ENCODE measurements at regions not wholly inside any gene's neighbourhood (a gene's known extent, or its start where the extent isn't known, plus 50 kb on each side); places are given as distances from the start of the nearest gene placed in this dataset.

- Mint-ChIP-seq H3K4me3 (ENCODE audit: unreplicated experiment) (no peak overlapping the region), H3K27ac (ENCODE audit: unreplicated experiment) (no peak overlapping the region), H3K9me3 (ENCODE audit: unreplicated experiment) (no peaks in the 10 kb centered on the region), H3K27me3 (ENCODE audit: unreplicated experiment) (no peaks in the 10 kb centered on the region), H3K4me1 (ENCODE audit: low read depth, unreplicated experiment) (peaks cover 3% of the 10 kb centered on the region), H3K36me3 (ENCODE audit: unreplicated experiment) (no peaks in the 10 kb centered on the region)
- no peak for TF ChIP-seq CTCF (IDR thresholded peaks at IDR 0.05; ENCODE audit: partially characterized antibody, unreplicated experiment)
- DNase-seq = no peak
Observed at GRCh38 chr3:30180310-30181177, 425.9 kb upstream of the TGFBR2 start.

- no peak for TF ChIP-seq CTCF (IDR thresholded peaks at IDR 0.05; ENCODE audit: partially characterized antibody, unreplicated experiment)
- Mint-ChIP-seq H3K36me3 (ENCODE audit: unreplicated experiment) (no peaks in the 10 kb centered on the region), H3K4me3 (ENCODE audit: unreplicated experiment) (no peak overlapping the region), H3K27me3 (ENCODE audit: unreplicated experiment) (no peaks in the 10 kb centered on the region), H3K9me3 (ENCODE audit: unreplicated experiment) (no peaks in the 10 kb centered on the region), H3K4me1 (ENCODE audit: low read depth, unreplicated experiment) (peaks cover 3% of the 10 kb centered on the region), H3K27ac (ENCODE audit: unreplicated experiment) (no peak overlapping the region)
- no peak for DNase-seq
Observed at GRCh38 chr3:30181178-30181465, 425.3 kb upstream of the TGFBR2 start.

- Mint-ChIP-seq H3K27me3 (ENCODE audit: unreplicated experiment) (no peaks in the 10 kb centered on the region), H3K27ac (ENCODE audit: unreplicated experiment) (no peak overlapping the region), H3K4me3 (ENCODE audit: unreplicated experiment) (no peak overlapping the region), H3K4me1 (ENCODE audit: low read depth, unreplicated experiment) (peaks cover 3% of the 10 kb centered on the region), H3K36me3 (ENCODE audit: unreplicated experiment) (no peaks in the 10 kb centered on the region), H3K9me3 (ENCODE audit: unreplicated experiment) (no peaks in the 10 kb centered on the region)
- no peak for TF ChIP-seq CTCF (IDR thresholded peaks at IDR 0.05; ENCODE audit: partially characterized antibody, unreplicated experiment)
- no peak for DNase-seq
Observed at GRCh38 chr3:30181581-30181980, 424.8 kb upstream of the TGFBR2 start.

- Mint-ChIP-seq H3K4me1 (ENCODE audit: low read depth, unreplicated experiment) (peaks cover 3% of the 10 kb centered on the region), H3K9me3 (ENCODE audit: unreplicated experiment) (no peaks in the 10 kb centered on the region), H3K27me3 (ENCODE audit: unreplicated experiment) (no peaks in the 10 kb centered on the region), H3K27ac (ENCODE audit: unreplicated experiment) (no peak overlapping the region), H3K4me3 (ENCODE audit: unreplicated experiment) (no peak overlapping the region), H3K36me3 (ENCODE audit: unreplicated experiment) (no peaks in the 10 kb centered on the region)
- TF ChIP-seq CTCF (IDR thresholded peaks at IDR 0.05; ENCODE audit: partially characterized antibody, unreplicated experiment) = no peak
- DNase-seq = no peak
Observed at GRCh38 chr3:30183421-30183820, 423.0 kb upstream of the TGFBR2 start.

GRCh38 chr3:30184091-30184810 lies 422.1 kb upstream of the TGFBR2 start:
- Mint-ChIP-seq H3K9me3 (ENCODE audit: unreplicated experiment) (no peaks in the 10 kb centered on the region), H3K36me3 (ENCODE audit: unreplicated experiment) (no peaks in the 10 kb centered on the region), H3K4me3 (ENCODE audit: unreplicated experiment) (no peak overlapping the region), H3K27ac (ENCODE audit: unreplicated experiment) (no peak overlapping the region), H3K27me3 (ENCODE audit: unreplicated experiment) (no peaks in the 10 kb centered on the region), H3K4me1 (ENCODE audit: low read depth, unreplicated experiment) (peaks cover 3% of the 10 kb centered on the region)
- DNase-seq = no peak
- no peak for TF ChIP-seq CTCF (IDR thresholded peaks at IDR 0.05; ENCODE audit: partially characterized antibody, unreplicated experiment)
